Fibroblast of the aortic adventitia (primary cell): ENCODE measurements at regions not wholly inside any gene's neighbourhood (a gene's known extent, or its start where the extent isn't known, plus 50 kb on each side); places are given as distances from the start of the nearest gene placed in this dataset.

Experiments
- DNase-seq: peaks from one replicate; pipeline ENCODE4 v3.0.0-alpha.2; 2010; ENCODE audit warnings: low read depth
- H3K4me3 ChIP-seq: 2 replicates; pipeline ENCODE4 v1.5.1; 2011; ENCODE audit warnings: low read depth, mild to moderate bottlenecking, control low read depth, low read length, moderate library complexity
- TF ChIP-seq, protein P1 (sequence below): IDR thresholded peaks from 2 replicates; pipeline ENCODE4 v1.5.1; 2011; ENCODE audit warnings: mild to moderate bottlenecking, low read length, control low read depth, inconsistent platforms; ENCODE audit not compliant: insufficient read depth

GRCh38 chr6:54991761-54992330 lies 145.3 kb downstream of the FAM83B start:
- no peak overlapping the region for H3K4me3 ChIP-seq
- TF ChIP-seq, protein P1, sequence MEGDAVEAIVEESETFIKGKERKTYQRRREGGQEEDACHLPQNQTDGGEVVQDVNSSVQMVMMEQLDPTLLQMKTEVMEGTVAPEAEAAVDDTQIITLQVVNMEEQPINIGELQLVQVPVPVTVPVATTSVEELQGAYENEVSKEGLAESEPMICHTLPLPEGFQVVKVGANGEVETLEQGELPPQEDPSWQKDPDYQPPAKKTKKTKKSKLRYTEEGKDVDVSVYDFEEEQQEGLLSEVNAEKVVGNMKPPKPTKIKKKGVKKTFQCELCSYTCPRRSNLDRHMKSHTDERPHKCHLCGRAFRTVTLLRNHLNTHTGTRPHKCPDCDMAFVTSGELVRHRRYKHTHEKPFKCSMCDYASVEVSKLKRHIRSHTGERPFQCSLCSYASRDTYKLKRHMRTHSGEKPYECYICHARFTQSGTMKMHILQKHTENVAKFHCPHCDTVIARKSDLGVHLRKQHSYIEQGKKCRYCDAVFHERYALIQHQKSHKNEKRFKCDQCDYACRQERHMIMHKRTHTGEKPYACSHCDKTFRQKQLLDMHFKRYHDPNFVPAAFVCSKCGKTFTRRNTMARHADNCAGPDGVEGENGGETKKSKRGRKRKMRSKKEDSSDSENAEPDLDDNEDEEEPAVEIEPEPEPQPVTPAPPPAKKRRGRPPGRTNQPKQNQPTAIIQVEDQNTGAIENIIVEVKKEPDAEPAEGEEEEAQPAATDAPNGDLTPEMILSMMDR: no peak
- DNase-seq: no peak

DNA sequence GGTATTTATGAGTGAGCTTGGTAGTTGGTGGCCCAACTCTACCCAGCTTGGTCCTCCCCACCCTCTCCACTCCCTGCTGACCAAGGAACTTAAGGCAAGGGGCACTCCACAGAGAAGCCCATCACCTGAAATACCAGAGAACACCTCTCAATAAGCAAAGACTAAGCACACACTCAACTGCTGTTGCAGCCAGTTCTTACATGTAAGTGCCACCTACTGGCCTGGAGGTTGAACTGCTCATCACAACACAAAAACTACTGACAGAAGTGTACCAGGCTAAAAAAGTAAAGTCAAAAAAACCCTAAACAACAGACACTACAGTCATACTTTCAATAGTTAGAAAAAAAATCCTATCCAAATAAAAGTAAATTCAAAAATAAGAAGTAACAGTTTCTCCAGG lies 146.2 kb downstream of the FAM83B start:
- peak; percentile 39 for DNase-seq
- no peak overlapping the region for H3K4me3 ChIP-seq
- TF ChIP-seq, protein P1: peak; percentile 52

DNA sequence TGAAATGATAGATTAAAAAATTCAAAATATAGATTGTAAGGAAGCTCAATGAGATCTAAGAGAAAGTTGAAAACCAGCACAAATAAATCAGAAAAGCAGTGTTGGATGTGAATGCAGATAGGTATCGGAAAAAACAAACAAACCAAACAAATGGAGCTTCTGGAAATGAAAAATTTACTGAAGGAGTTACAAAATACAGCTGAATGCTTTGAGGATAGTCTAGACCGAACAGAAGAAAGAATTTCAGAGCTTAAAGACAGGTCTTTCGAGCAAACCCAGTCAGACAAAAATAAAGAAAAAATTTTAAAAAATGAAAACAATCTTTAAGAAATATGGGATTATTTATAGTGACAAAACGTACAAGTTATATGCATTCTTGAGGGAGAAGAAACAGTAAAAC lies 146.7 kb downstream of the FAM83B start:
- no peak overlapping the region for H3K4me3 ChIP-seq
- TF ChIP-seq, protein P1: no peak
- DNase-seq: no peak

GRCh38 chr6:54993948-54994347 lies 147.4 kb downstream of the FAM83B start:
- DNase-seq: no peak
- no peak overlapping the region for H3K4me3 ChIP-seq
- TF ChIP-seq, protein P1: no peak

- no peak for DNase-seq
- TF ChIP-seq, protein P1: no peak
- no peak overlapping the region for H3K4me3 ChIP-seq
Observed at GRCh38 chr6:54998576-54998975, 152.0 kb downstream of the FAM83B start.

GRCh38 chr6:55003719-55004430 lies 157.3 kb downstream of the FAM83B start:
- DNase-seq: no peak
- no peak overlapping the region for H3K4me3 ChIP-seq
- TF ChIP-seq, protein P1: no peak
